OCI-LY3 (cell line): ENCODE measurements at regions not wholly inside any gene's neighbourhood (a gene's known extent, or its start where the extent isn't known, plus 50 kb on each side); places are given as distances from the start of the nearest gene placed in this dataset.

Experiments
- EZH2phosphoT487 ChIP-seq: fragments of 200-600 bp; shearing (Covaris generic); IDR thresholded peaks from 2 replicates; pipeline ENCODE4 v1.6.1; 2018; ENCODE audit warnings: antibody characterized with exemption, mixed run types, low read depth
- TF ChIP-seq, protein P1 (sequence below): fragments of 200-600, 300-600 bp; sonication (generic); IDR thresholded peaks from 2 replicates; pipeline ENCODE4 v1.5.1; 2014; ENCODE audit warnings: antibody characterized with exemption, low read length, low read depth

DNA sequence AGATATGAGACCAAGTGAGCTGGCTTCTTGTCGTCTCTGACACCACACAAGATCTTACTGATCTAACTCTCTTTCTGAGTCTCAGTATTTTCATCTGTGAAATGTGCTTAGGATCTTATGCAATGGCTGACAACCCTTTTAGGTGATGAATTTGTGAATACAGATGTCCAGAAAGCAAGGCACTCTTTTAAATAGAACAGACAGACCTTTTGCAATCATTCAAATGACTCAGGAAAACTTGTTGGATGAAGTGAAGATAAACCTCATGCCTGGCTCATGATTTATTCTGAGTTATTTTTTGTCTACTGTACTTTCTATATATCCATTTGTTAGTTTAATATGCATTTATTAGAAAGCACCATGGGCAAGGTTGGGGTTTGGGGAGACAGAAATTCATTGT, 411.3 kb downstream of the PTPRU start:
- TF ChIP-seq, protein P1, sequence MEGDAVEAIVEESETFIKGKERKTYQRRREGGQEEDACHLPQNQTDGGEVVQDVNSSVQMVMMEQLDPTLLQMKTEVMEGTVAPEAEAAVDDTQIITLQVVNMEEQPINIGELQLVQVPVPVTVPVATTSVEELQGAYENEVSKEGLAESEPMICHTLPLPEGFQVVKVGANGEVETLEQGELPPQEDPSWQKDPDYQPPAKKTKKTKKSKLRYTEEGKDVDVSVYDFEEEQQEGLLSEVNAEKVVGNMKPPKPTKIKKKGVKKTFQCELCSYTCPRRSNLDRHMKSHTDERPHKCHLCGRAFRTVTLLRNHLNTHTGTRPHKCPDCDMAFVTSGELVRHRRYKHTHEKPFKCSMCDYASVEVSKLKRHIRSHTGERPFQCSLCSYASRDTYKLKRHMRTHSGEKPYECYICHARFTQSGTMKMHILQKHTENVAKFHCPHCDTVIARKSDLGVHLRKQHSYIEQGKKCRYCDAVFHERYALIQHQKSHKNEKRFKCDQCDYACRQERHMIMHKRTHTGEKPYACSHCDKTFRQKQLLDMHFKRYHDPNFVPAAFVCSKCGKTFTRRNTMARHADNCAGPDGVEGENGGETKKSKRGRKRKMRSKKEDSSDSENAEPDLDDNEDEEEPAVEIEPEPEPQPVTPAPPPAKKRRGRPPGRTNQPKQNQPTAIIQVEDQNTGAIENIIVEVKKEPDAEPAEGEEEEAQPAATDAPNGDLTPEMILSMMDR: no peak
- TF ChIP-seq EZH2phosphoT487: no peak
